Liver (tissue), 8 donors: ENCODE measurements at regions not wholly inside any gene's neighbourhood (a gene's known extent, or its start where the extent isn't known, plus 50 kb on each side); places are given as distances from the start of the nearest gene placed in this dataset.

Experiments
- DNase-seq: peaks from one replicate; pipeline ENCODE4 v3.0.0-alpha.2; 2017; ENCODE audit warnings: low spot score
- H3K27ac ChIP-seq, 2 donors: one replicate each; pipeline ENCODE4 v1.7.0; 2013; ENCODE audit warnings: inconsistent platforms in 2 of 2, low read length in 2 of 2, control low read depth in 1 of 2, low read depth in 1 of 2, mild to moderate bottlenecking in 1 of 2
- H3K27me3 ChIP-seq, 4 donors: one replicate each; pipeline versions ENCODE4 v1.6.1 to v1.7.0; 2013; ENCODE audit warnings: low read length in 3 of 4, inconsistent platforms in 1 of 4, mild to moderate bottlenecking in 1 of 4, moderate library complexity in 1 of 4; ENCODE audit not compliant: control insufficient read depth in 4 of 4, insufficient read depth in 4 of 4
- H3K36me3 ChIP-seq, 4 donors: one replicate each; pipeline versions ENCODE4 v1.6.1 to v1.7.0; 2013; ENCODE audit warnings: low read length in 3 of 4, mild to moderate bottlenecking in 3 of 4, low read depth in 1 of 4, moderate library complexity in 1 of 4; ENCODE audit not compliant: control insufficient read depth in 4 of 4, insufficient read depth in 3 of 4
- H3K4me1 ChIP-seq, 4 donors: one replicate each; pipeline versions ENCODE4 v1.6.1 to v1.7.0; 2013; ENCODE audit warnings: low read length in 3 of 4, mild to moderate bottlenecking in 3 of 4, moderate library complexity in 1 of 4; ENCODE audit not compliant: control insufficient read depth in 4 of 4, insufficient read depth in 4 of 4
- H3K4me3 ChIP-seq, 3 donors: one replicate each; pipeline versions ENCODE4 v1.6.1 to v1.7.0; 2013; ENCODE audit warnings: low read length in 3 of 3, control low read depth in 1 of 3, low read depth in 1 of 3, mild to moderate bottlenecking in 1 of 3
- H3K9ac ChIP-seq, 2 donors: one replicate each; pipeline ENCODE4 v1.7.0; 2013; ENCODE audit warnings: low read length in 2 of 2, mild to moderate bottlenecking in 2 of 2, moderate library complexity in 2 of 2, control low read depth in 1 of 2, low read depth in 1 of 2
- H3K9me3 ChIP-seq, 4 donors: one replicate each; pipeline versions ENCODE4 v1.6.1 to v1.7.0; 2013; ENCODE audit warnings: low read length in 3 of 4; ENCODE audit not compliant: control insufficient read depth in 4 of 4
- EGR1 ChIP-seq, 2 donors: IDR thresholded peaks; 2 replicates each; pipeline ENCODE4 v1.6.1; 2016 to 2018; ENCODE audit warnings: antibody characterized with exemption in 2 of 2, low read depth in 2 of 2
- FOXA1 ChIP-seq: IDR thresholded peaks from 2 replicates; pipeline ENCODE4 v1.6.1; 2016; ENCODE audit warnings: antibody characterized with exemption
- FOXA2 ChIP-seq: IDR thresholded peaks from 2 replicates; pipeline ENCODE4 v1.6.1; 2016; ENCODE audit warnings: antibody characterized with exemption
- GABPA ChIP-seq, 2 donors: IDR thresholded peaks in 1 of 2; conservative IDR thresholded peaks in 1 of 2; 2 replicates each; pipeline ENCODE4 v1.6.1; 2016; ENCODE audit warnings: antibody characterized with exemption in 2 of 2, mild to moderate bottlenecking in 1 of 2, moderate library complexity in 1 of 2
- HNF4A ChIP-seq, 2 donors: conservative IDR thresholded peaks; 2 replicates each; pipeline ENCODE4 v1.6.1; 2016; ENCODE audit warnings: antibody characterized with exemption in 2 of 2, mild to moderate bottlenecking in 2 of 2
- HNF4G ChIP-seq: IDR thresholded peaks from 2 replicates; pipeline ENCODE4 v1.6.1; 2016; ENCODE audit warnings: antibody characterized with exemption
- JUND ChIP-seq, 2 donors: IDR thresholded peaks; 2 replicates each; pipeline ENCODE4 v1.6.1; 2016; ENCODE audit warnings: antibody characterized with exemption in 2 of 2
- NR2F2 ChIP-seq: IDR thresholded peaks from 2 replicates; pipeline ENCODE4 v1.6.1; 2016; ENCODE audit warnings: antibody characterized with exemption
- RAD21 ChIP-seq, 2 donors: IDR thresholded peaks; 2 replicates each; pipeline ENCODE4 v1.6.1; 2016; ENCODE audit warnings: antibody characterized with exemption in 2 of 2, mild to moderate bottlenecking in 2 of 2
- RXRA ChIP-seq, 2 donors: IDR thresholded peaks; 2 replicates each; pipeline ENCODE4 v1.6.1; 2017 to 2018; ENCODE audit warnings: antibody characterized with exemption in 2 of 2, mild to moderate bottlenecking in 1 of 2
- SP1 ChIP-seq: IDR thresholded peaks from 2 replicates; pipeline ENCODE4 v1.6.1; 2018; ENCODE audit warnings: antibody characterized with exemption, mild to moderate bottlenecking
- TAF1 ChIP-seq: conservative IDR thresholded peaks from 2 replicates; pipeline ENCODE4 v1.6.1; 2016; ENCODE audit warnings: antibody characterized with exemption, mild to moderate bottlenecking
- YY1 ChIP-seq: IDR thresholded peaks from 2 replicates; pipeline ENCODE4 v1.6.1; 2016; ENCODE audit warnings: antibody characterized with exemption, mild to moderate bottlenecking
- WGBS: extraction: QIAGEN DNeasy Blood & Tissue Kit; methylation state at CpG from one replicate; pipeline ENCODE4 v1.1.7; 2013; 5-methylcytosine and 5-hydroxymethylcytosine counted together
- TF ChIP-seq, protein P1 (sequence below): IDR thresholded peaks from 2 replicates; pipeline ENCODE4 v1.6.1; 2016; ENCODE audit warnings: antibody characterized with exemption
- TF ChIP-seq, protein P2 (sequence below): IDR thresholded peaks from 2 replicates; pipeline ENCODE4 v1.6.1; 2016; ENCODE audit warnings: antibody characterized with exemption, mild to moderate bottlenecking
- TF ChIP-seq, protein P3 (sequence below): fragments of 150-350 bp; IDR thresholded peaks from 2 replicates; pipeline ENCODE4 v1.5.1; 2017; ENCODE audit warnings: improper control_type of control experiment, low read depth, low read length; ENCODE audit not compliant: missing input control
- TF ChIP-seq, protein P4 (sequence below): IDR thresholded peaks from 2 replicates; pipeline ENCODE4 v1.6.1; 2016; ENCODE audit warnings: antibody characterized with exemption
- TF ChIP-seq, protein P5 (sequence below): IDR thresholded peaks from 2 replicates; pipeline ENCODE4 v1.6.1; 2016; ENCODE audit warnings: antibody characterized with exemption
- donor health status: healthy.
- donor health status: healthy.
- donor health status: healthy.
- donor health status: healthy.
- donor health status: healthy.

DNA sequence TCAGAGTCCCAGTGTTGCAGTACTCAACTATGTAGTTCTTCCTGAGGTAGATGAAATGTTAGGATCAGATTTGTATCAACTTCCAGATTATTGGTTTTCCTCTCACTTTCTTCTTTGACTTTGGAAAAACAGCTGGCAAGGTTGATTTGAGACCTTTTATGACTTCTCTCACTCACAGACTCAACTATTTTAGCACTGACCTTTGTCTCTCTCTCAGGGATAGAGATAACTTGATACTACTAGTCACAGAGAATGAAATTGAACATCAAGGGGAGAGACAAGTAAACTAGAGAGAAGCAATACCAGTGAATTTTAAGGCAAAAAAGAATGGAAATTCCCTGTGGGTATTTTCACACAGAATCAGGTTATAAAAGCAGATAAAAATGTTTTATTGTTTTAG is 159.7 kb upstream of the B3GALT2 start:
- Histone ChIP-seq H3K9me3 (no peaks in the 10 kb centered on the region), H3K36me3 (no peaks in the 10 kb centered on the region), H3K9ac (no peak overlapping the region), H3K4me1 (no peaks in the 10 kb centered on the region), H3K4me3 (no peak overlapping the region), H3K27ac (no peak overlapping the region), H3K27me3 (peaks cover 0 to 2% (median 0%) of the 10 kb centered on the region in 4 donors)
- DNase-seq = no peak
- TF ChIP-seq FOXA1 (no peak), TAF1 (no peak), NR2F2 (no peak), GABPA (IDR thresholded peaks at IDR 0.05 in 1 of 2, conservative IDR thresholded peaks at IDR 0.05 in 1 of 2) (no peak), RXRA (IDR thresholded peaks at IDR 0.05) (no peak), HNF4A (conservative IDR thresholded peaks at IDR 0.05) (no peak)
- TF ChIP-seq, protein P1, sequence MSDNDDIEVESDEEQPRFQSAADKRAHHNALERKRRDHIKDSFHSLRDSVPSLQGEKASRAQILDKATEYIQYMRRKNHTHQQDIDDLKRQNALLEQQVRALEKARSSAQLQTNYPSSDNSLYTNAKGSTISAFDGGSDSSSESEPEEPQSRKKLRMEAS = no peak
- TF ChIP-seq, protein P2, sequence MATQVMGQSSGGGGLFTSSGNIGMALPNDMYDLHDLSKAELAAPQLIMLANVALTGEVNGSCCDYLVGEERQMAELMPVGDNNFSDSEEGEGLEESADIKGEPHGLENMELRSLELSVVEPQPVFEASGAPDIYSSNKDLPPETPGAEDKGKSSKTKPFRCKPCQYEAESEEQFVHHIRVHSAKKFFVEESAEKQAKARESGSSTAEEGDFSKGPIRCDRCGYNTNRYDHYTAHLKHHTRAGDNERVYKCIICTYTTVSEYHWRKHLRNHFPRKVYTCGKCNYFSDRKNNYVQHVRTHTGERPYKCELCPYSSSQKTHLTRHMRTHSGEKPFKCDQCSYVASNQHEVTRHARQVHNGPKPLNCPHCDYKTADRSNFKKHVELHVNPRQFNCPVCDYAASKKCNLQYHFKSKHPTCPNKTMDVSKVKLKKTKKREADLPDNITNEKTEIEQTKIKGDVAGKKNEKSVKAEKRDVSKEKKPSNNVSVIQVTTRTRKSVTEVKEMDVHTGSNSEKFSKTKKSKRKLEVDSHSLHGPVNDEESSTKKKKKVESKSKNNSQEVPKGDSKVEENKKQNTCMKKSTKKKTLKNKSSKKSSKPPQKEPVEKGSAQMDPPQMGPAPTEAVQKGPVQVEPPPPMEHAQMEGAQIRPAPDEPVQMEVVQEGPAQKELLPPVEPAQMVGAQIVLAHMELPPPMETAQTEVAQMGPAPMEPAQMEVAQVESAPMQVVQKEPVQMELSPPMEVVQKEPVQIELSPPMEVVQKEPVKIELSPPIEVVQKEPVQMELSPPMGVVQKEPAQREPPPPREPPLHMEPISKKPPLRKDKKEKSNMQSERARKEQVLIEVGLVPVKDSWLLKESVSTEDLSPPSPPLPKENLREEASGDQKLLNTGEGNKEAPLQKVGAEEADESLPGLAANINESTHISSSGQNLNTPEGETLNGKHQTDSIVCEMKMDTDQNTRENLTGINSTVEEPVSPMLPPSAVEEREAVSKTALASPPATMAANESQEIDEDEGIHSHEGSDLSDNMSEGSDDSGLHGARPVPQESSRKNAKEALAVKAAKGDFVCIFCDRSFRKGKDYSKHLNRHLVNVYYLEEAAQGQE = no peak

DNA sequence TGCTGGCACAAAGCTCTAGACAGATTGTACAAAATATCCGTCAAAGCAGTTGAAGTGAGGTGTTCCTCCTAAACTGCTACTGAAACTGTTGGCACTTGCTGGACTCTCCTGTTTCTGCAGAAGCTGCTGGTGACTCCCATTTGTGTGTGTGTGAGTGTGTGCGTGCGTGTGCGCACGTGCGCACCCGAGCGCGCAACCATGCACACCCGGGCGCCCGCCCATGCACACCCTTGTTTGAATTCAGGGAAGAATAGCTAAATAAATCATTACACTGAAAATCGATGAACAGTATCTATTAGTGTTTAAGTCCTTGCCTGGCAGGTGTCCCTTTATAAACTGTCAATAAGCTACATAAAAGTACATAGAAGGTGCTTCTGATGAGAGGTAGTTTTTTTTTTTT is 156.4 kb upstream of the B3GALT2 start:
- no peak for DNase-seq
- Histone ChIP-seq H3K4me1 (no peaks in the 10 kb centered on the region), H3K9ac (no peak overlapping the region), H3K27ac (no peak overlapping the region), H3K9me3 (no peaks in the 10 kb centered on the region), H3K27me3 (no peaks in the 10 kb centered on the region), H3K36me3 (no peaks in the 10 kb centered on the region), H3K4me3 (no peak overlapping the region)
- TF ChIP-seq, protein P2 = no peak
- TF ChIP-seq HNF4G = no peak
- no peak for TF ChIP-seq GABPA (IDR thresholded peaks at IDR 0.05 in 1 of 2, conservative IDR thresholded peaks at IDR 0.05 in 1 of 2)
- TF ChIP-seq JUND (IDR thresholded peaks at IDR 0.05) = no peak
- TF ChIP-seq FOXA1 = no peak
- TF ChIP-seq, protein P1 = no peak
- no peak for TF ChIP-seq EGR1 (IDR thresholded peaks at IDR 0.05; ENCODE audit: low read depth in 2 of 2)
- no peak for TF ChIP-seq NR2F2
- no peak for TF ChIP-seq YY1
- TF ChIP-seq SP1 = no peak
- TF ChIP-seq, protein P3, sequence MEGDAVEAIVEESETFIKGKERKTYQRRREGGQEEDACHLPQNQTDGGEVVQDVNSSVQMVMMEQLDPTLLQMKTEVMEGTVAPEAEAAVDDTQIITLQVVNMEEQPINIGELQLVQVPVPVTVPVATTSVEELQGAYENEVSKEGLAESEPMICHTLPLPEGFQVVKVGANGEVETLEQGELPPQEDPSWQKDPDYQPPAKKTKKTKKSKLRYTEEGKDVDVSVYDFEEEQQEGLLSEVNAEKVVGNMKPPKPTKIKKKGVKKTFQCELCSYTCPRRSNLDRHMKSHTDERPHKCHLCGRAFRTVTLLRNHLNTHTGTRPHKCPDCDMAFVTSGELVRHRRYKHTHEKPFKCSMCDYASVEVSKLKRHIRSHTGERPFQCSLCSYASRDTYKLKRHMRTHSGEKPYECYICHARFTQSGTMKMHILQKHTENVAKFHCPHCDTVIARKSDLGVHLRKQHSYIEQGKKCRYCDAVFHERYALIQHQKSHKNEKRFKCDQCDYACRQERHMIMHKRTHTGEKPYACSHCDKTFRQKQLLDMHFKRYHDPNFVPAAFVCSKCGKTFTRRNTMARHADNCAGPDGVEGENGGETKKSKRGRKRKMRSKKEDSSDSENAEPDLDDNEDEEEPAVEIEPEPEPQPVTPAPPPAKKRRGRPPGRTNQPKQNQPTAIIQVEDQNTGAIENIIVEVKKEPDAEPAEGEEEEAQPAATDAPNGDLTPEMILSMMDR = no peak
- no peak for TF ChIP-seq RAD21 (IDR thresholded peaks at IDR 0.05)
- no peak for TF ChIP-seq FOXA2
- no peak for TF ChIP-seq RXRA (IDR thresholded peaks at IDR 0.05)
- TF ChIP-seq HNF4A (conservative IDR thresholded peaks at IDR 0.05) = no peak
- TF ChIP-seq, protein P4, sequence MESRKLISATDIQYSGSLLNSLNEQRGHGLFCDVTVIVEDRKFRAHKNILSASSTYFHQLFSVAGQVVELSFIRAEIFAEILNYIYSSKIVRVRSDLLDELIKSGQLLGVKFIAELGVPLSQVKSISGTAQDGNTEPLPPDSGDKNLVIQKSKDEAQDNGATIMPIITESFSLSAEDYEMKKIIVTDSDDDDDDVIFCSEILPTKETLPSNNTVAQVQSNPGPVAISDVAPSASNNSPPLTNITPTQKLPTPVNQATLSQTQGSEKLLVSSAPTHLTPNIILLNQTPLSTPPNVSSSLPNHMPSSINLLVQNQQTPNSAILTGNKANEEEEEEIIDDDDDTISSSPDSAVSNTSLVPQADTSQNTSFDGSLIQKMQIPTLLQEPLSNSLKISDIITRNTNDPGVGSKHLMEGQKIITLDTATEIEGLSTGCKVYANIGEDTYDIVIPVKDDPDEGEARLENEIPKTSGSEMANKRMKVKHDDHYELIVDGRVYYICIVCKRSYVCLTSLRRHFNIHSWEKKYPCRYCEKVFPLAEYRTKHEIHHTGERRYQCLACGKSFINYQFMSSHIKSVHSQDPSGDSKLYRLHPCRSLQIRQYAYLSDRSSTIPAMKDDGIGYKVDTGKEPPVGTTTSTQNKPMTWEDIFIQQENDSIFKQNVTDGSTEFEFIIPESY = no peak
- TF ChIP-seq, protein P5, sequence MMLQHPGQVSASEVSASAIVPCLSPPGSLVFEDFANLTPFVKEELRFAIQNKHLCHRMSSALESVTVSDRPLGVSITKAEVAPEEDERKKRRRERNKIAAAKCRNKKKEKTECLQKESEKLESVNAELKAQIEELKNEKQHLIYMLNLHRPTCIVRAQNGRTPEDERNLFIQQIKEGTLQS = no peak
- no peak for TF ChIP-seq TAF1
- WGBS = 90% methylated on average over 13 of the region's 13 CpGs
